K562 (cell line): ENCODE measurements at regions not wholly inside any gene's neighbourhood (a gene's known extent, or its start where the extent isn't known, plus 50 kb on each side); places are given as distances from the start of the nearest gene placed in this dataset.

Experiments
- ATAC-seq: fragments of 200-7000 bp; cut with Tn5 transposase; 3 replicates; pipeline ENCODE4 v1.9.1; 2020; ENCODE audit warnings: moderate library complexity
- BruUV-seq: library from RNA; stranded (reverse); fragments of 400-500 nt; replicated peaks from 2 replicates; lab custom pipeline; 2021; lab: Mats Ljungman, UMichigan
- CTCF ChIA-PET: fragments of 300-600 bp; formaldehyde crosslinking; extraction: SDS; loops from one replicate; lab custom pipeline; 2021; ENCODE audit warnings: low intra/inter-chr PET ratio; lab: Yijun Ruan, JAX
- POLR2A ChIA-PET: fragments of 300-600, 350-650 bp; sonication (Branson Sonifier 250); formaldehyde crosslinking; extraction: SDS; loops from one replicate; lab custom pipeline; 2021; ENCODE audit warnings: antibody characterized with exemption, inconsistent platforms; lab: Yijun Ruan, JAX
- DNase-seq, 4 experiments: peaks; one replicate each; pipeline versions ENCODE4 v3.0.0 to v3.0.0-alpha.2; 2011 to 2018; ENCODE audit warnings: low spot score in 3 of 4, mixed read lengths in 3 of 4; ENCODE audit errors: extremely low read depth in 1 of 4
- FAIRE-seq: peaks from 2 replicates; lab custom pipeline; 2011; peaks lifted over from hg19 to GRCh38; lab: Jason Lieb, UNC
- H2AFZ ChIP-seq: 2 replicates; pipeline ENCODE4 v1.6.0; 2011; ENCODE audit warnings: low read depth, low read length, control low read depth, inconsistent platforms
- H3K27ac ChIP-seq: fragments of 200-600 bp; 3 replicates; pipeline ENCODE4 v1.8.0; 2011; ENCODE audit warnings: low read depth, mild to moderate bottlenecking, control low read depth, inconsistent platforms, low read length, moderate library complexity, mixed read lengths; ENCODE audit errors: extremely low read depth
- H3K27me3 ChIP-seq, 2 experiments: fragments of 300-600 bp in 1 of 2; 2 replicates in 1 of 2; 3 replicates in 1 of 2; pipeline versions ENCODE4 v1.6.0 to v1.8.0; 2011; ENCODE audit warnings: inconsistent platforms in 2 of 2, low read length in 2 of 2, mild to moderate bottlenecking in 1 of 2, mixed read lengths in 1 of 2, moderate library complexity in 1 of 2; ENCODE audit not compliant: control insufficient read depth in 2 of 2, insufficient read depth in 2 of 2
- H3K36me3 ChIP-seq: fragments of 300-600 bp; 3 replicates; pipeline ENCODE4 v1.8.0; 2011; ENCODE audit warnings: mild to moderate bottlenecking, low read length, inconsistent platforms; ENCODE audit not compliant: control insufficient read depth, insufficient read depth
- H3K4me1 ChIP-seq, 2 experiments: fragments of 200-600 bp in 1 of 2; replicated peaks in 1 of 2; 2 replicates in 1 of 2; 3 replicates in 1 of 2; pipeline versions ENCODE4 v1.5.1 to v1.8.0; 2011; ENCODE audit warnings: inconsistent platforms in 2 of 2, low read length in 2 of 2, mild to moderate bottlenecking in 1 of 2, mixed read lengths in 1 of 2, moderate library complexity in 1 of 2; ENCODE audit not compliant: control insufficient read depth in 2 of 2, insufficient read depth in 2 of 2
- H3K4me2 ChIP-seq: 2 replicates; pipeline ENCODE4 v1.6.1; 2011; ENCODE audit warnings: low read length, control low read depth, inconsistent platforms, mixed read lengths; ENCODE audit not compliant: insufficient read depth
- H3K4me3 ChIP-seq: fragments of 200-600 bp; sonication (generic), shearing (Covaris generic); 2 replicates; pipeline ENCODE4 v1.5.1; 2016; ENCODE audit warnings: control low read depth, inconsistent platforms
- H3K79me2 ChIP-seq: fragments of 200-600 bp; 3 replicates; pipeline ENCODE4 v1.8.0; 2011; ENCODE audit warnings: low read length, inconsistent platforms; ENCODE audit not compliant: control insufficient read depth, insufficient read depth
- H3K9ac ChIP-seq, 2 experiments: 2 replicates each; pipeline versions ENCODE4 v1.6.0 to v1.6.1; 2011; ENCODE audit warnings: low read depth in 2 of 2, low read length in 2 of 2, control low read depth in 1 of 2, inconsistent platforms in 1 of 2, mild to moderate bottlenecking in 1 of 2, mixed read lengths in 1 of 2; ENCODE audit not compliant: insufficient read depth in 1 of 2
- H3K9me1 ChIP-seq: one replicate; pipeline ENCODE4 v1.6.0; 2011; ENCODE audit warnings: inconsistent platforms, mild to moderate bottlenecking, low read length, moderate library complexity; ENCODE audit not compliant: control insufficient read depth, insufficient read depth
- H3K9me3 ChIP-seq: replicated peaks from 2 replicates; pipeline ENCODE4 v1.5.1; 2011; ENCODE audit warnings: low read depth, low read length, inconsistent platforms; ENCODE audit not compliant: control insufficient read depth, insufficient read depth
- H4K20me1 ChIP-seq: replicated peaks from 2 replicates; pipeline ENCODE4 v1.6.1; 2011; ENCODE audit warnings: low read length, inconsistent platforms, mixed read lengths; ENCODE audit not compliant: control insufficient read depth, insufficient read depth
- ATF1 ChIP-seq, 2 experiments: fragments of 450-650 bp in 1 of 2; IDR thresholded peaks; 2 replicates each; pipeline ENCODE4 v1.6.1; 2016; ENCODE audit warnings: missing compliant biosample characterization in 1 of 2, missing genetic modification characterization in 1 of 2
- CHCHD3 ChIP-seq: fragments of 250-450 bp; sonication (Bioruptor Pico); IDR thresholded peaks from 2 replicates; pipeline ENCODE4 v2.1.2; 2022; ENCODE audit warnings: mild to moderate bottlenecking
- HNRNPK ChIP-seq: fragments of 200-400 bp; formaldehyde crosslinking; IDR thresholded peaks from one replicate; pipeline ENCODE4 v1.6.1; 2018; ENCODE audit warnings: mild to moderate bottlenecking, low read depth, low read length; ENCODE audit not compliant: poor library complexity, severe bottlenecking
- KDM4B ChIP-seq, 2 experiments: fragments of 450-650 bp in 1 of 2; sonication (generic) in 1 of 2; IDR thresholded peaks; 2 replicates each; pipeline ENCODE4 v1.6.1; 2016 to 2017; ENCODE audit warnings: borderline replicate concordance in 2 of 2, antibody characterized with exemption in 1 of 2, low read depth in 1 of 2, mild to moderate bottlenecking in 1 of 2
- MTA1 ChIP-seq: fragments of 450-650 bp; IDR thresholded peaks from 2 replicates; pipeline ENCODE4 v1.6.1; 2017; ENCODE audit warnings: borderline replicate concordance
- NEUROD1 ChIP-seq: fragments of 150-350 bp; IDR thresholded peaks from 2 replicates; pipeline ENCODE4 v1.6.1; 2014; ENCODE audit warnings: borderline replicate concordance, low read length, low read depth; ENCODE audit not compliant: partially characterized antibody
- NR2C2 ChIP-seq, 2 experiments: fragments of 200-800 bp in 1 of 2; sonication (Bioruptor generic) in 1 of 2; sonication (generic) in 1 of 2; formaldehyde crosslinking in 1 of 2; IDR thresholded peaks; 2 replicates each; pipeline versions ENCODE4 v1.6.1 to v1.8.0; 2016 to 2022; ENCODE audit warnings: mild to moderate bottlenecking in 1 of 2, missing compliant biosample characterization in 1 of 2, missing genetic modification characterization in 1 of 2, missing genetic modification reagents in 1 of 2
- POLR2H ChIP-seq: IDR thresholded peaks from 2 replicates; pipeline ENCODE4 v1.6.1; 2016; ENCODE audit warnings: missing genetic modification characterization, low read depth, mild to moderate bottlenecking, control low read depth, missing compliant biosample characterization, moderate library complexity
- RBM15 ChIP-seq: fragments of 200-400 bp; formaldehyde crosslinking; IDR thresholded peaks from 2 replicates; pipeline ENCODE4 v1.6.1; 2018; ENCODE audit warnings: mild to moderate bottlenecking, low read length, moderate library complexity; ENCODE audit not compliant: insufficient read depth
- TGIF2 ChIP-seq: sonication (generic); formaldehyde crosslinking; IDR thresholded peaks from 2 replicates; pipeline ENCODE4 v1.8.1; 2022; ENCODE audit warnings: mild to moderate bottlenecking, missing genetic modification reagents, moderate library complexity
- ZBTB17 ChIP-seq: fragments of 450-650 bp; formaldehyde crosslinking; IDR thresholded peaks from 2 replicates; pipeline ENCODE4 v1.4.0; 2020; ENCODE audit warnings: mild to moderate bottlenecking
- ZNF121 ChIP-seq: sonication (generic); formaldehyde crosslinking; conservative IDR thresholded peaks from 2 replicates; pipeline ENCODE4 v1.8.0; 2022; ENCODE audit warnings: missing genetic modification reagents
- ZNF354B ChIP-seq: fragments of 250-450 bp; sonication (Bioruptor Pico); IDR thresholded peaks from 2 replicates; pipeline ENCODE4 v1.4.0; 2020
- ZNF384 ChIP-seq: IDR thresholded peaks from 2 replicates; pipeline ENCODE4 v1.6.1; 2012; ENCODE audit warnings: low read depth, low read length, improper control_type of control experiment
- WGBS: fragments of 100-300 bp; shearing (Covaris generic); methylation state at CpG from one replicate; pipeline ENCODE4 v1.1.6; 2016; ENCODE audit warnings: low coverage, mixed read lengths; ENCODE audit not compliant: insufficient coverage; ENCODE audit errors: missing lambda C conversion rate; 5-methylcytosine and 5-hydroxymethylcytosine counted together
- in situ Hi-C: fragments of 300-500 bp; cut with MboI; formaldehyde crosslinking; loops from 4 replicates; pipeline ENCODE4 v1.15.0; 2018; ENCODE audit warnings: inconsistent platforms, mixed read lengths
- intact Hi-C: fragments of 100-400 bp; cut with micrococcal nuclease; formaldehyde crosslinking; loops from 2 replicates; pipeline ENCODE4 v1.14.2; 2022
- TF ChIP-seq, protein P1 (sequence below): fragments of 250-450 bp; sonication (Bioruptor Pico); IDR thresholded peaks from 2 replicates; pipeline ENCODE4 v1.5.0; 2021
- TF ChIP-seq, protein P2 (sequence below): fragments of 450-650 bp; formaldehyde crosslinking; IDR thresholded peaks from 2 replicates; pipeline ENCODE4 v1.4.0; 2020; ENCODE audit warnings: mild to moderate bottlenecking, moderate library complexity

DNA sequence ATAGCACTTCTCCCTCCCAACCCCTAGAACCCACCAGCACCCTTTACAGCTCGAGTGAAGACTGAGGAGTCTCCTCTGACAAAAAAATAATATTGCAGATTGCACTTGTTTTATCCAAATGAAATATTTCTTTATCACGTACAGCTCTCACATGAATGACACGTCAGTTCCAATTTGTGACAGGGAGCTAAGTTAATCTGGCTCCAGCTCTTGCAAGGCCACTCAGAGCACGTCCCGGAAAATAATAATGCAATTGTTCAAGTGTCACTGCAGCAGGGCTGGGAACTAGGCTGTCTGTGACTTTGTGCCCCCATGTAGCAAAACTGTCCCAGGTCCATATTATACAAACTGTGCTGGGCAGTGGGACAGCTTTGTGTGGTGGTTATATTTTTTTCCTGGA is 539.6 kb downstream of the VRK1 start:
- DNase-seq = no peak
- no peaks in the 10 kb centered on the region for H4K20me1 ChIP-seq
- H3K9me3 ChIP-seq = no peaks in the 10 kb centered on the region
- no peaks in the 10 kb centered on the region for H3K4me1 ChIP-seq
- TF ChIP-seq ZBTB17 (CRISPR knock-in tag) = no peak
- TF ChIP-seq, all 486 proteins: peak for 0
- in situ Hi-C loops (no loop called here), intact Hi-C loops (no loop called here)
- ATAC-seq (no peak), FAIRE-seq (no peak)
- WGBS = 0% methylated on average over 3 of the region's 5 CpGs
- ChIA-PET CTCF (no interaction called here), POLR2A (no interaction called here)
- H3K4me3 ChIP-seq = no peak overlapping the region
- no peaks in the 10 kb centered on the region for H3K36me3 ChIP-seq
- H3K79me2 ChIP-seq = no peaks in the 10 kb centered on the region
- H3K4me2 ChIP-seq = no peak overlapping the region
- H3K9ac ChIP-seq = no peak overlapping the region
- no peaks in the 10 kb centered on the region for H3K9me1 ChIP-seq
- H3K27me3 ChIP-seq = no peaks in the 10 kb centered on the region
- H2AFZ ChIP-seq = no peak overlapping the region
- no peak overlapping the region for H3K27ac ChIP-seq
- no TSS peak for BruUV-seq

DNA sequence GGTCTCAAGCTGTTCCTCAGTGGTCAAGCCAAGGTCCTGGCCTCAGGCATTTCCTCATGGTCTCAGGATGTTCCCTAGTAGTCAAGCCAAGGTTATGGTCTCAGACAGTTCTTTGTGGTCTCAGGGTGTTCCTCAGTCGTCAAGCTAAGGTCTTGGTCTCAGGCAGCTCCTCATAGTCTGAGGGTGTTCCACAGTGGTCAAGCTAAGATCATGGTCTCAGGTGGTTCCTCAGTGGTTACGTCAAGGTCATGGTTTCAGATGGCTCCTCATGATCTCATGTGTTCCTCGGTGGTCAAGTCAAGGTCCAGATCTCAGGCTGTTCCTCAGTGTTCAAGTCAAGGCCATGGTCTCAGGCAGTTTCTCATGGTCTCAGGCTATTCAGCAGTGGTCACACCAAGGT is 540.1 kb downstream of the VRK1 start:
- 0% methylated on average over 2 of the region's 3 CpGs for WGBS
- intact Hi-C loops (no loop called here), in situ Hi-C loops (no loop called here)
- no peaks in the 10 kb centered on the region for H4K20me1 ChIP-seq
- no peaks in the 10 kb centered on the region for H3K9me3 ChIP-seq
- ChIA-PET CTCF (no interaction called here), POLR2A (interaction anchor here (0.6 kb wide), 1 partner anchor 696 kb away, joined by 4 read pairs; no protein-coding TSS in a partner anchor)
- no peak overlapping the region for H3K4me2 ChIP-seq
- no peaks in the 10 kb centered on the region for H3K27me3 ChIP-seq
- no peak overlapping the region for H3K9ac ChIP-seq
- H3K9me1 ChIP-seq = no peaks in the 10 kb centered on the region
- no peaks in the 10 kb centered on the region for H3K79me2 ChIP-seq
- H2AFZ ChIP-seq = no peak overlapping the region
- H3K4me1 ChIP-seq = no peaks in the 10 kb centered on the region
- H3K4me3 ChIP-seq = no peak overlapping the region
- DNase-seq (no peak), ATAC-seq (no peak), FAIRE-seq (no peak)
- H3K36me3 ChIP-seq = no peaks in the 10 kb centered on the region
- no TSS peak for BruUV-seq
- no peak overlapping the region for H3K27ac ChIP-seq
- no peak for TF ChIP-seq NEUROD1
- no peak for TF ChIP-seq CHCHD3 (CRISPR knock-in tag)
- no peak for TF ChIP-seq ZNF354B (CRISPR knock-in tag)
- TF ChIP-seq KDM4B (IDR thresholded peaks at IDR 0.05; ENCODE audit: borderline replicate concordance in 2 of 2, low read depth in 1 of 2) = no peak
- no peak for TF ChIP-seq ZNF384
- TF ChIP-seq ATF1 (CRISPR knock-in tag; IDR thresholded peaks at IDR 0.05) = no peak
- no peak for TF ChIP-seq ATF1 (tag; IDR thresholded peaks at IDR 0.05)
- no peak for TF ChIP-seq RBM15
- TF ChIP-seq, protein P1, sequence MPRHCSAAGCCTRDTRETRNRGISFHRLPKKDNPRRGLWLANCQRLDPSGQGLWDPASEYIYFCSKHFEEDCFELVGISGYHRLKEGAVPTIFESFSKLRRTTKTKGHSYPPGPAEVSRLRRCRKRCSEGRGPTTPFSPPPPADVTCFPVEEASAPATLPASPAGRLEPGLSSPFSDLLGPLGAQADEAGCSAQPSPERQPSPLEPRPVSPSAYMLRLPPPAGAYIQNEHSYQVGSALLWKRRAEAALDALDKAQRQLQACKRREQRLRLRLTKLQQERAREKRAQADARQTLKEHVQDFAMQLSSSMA = no peak
- no peak for TF ChIP-seq POLR2H (tag)
- TF ChIP-seq HNRNPK = no peak
- no peak for TF ChIP-seq MTA1
- no peak for TF ChIP-seq TGIF2 (CRISPR knock-in tag)
- no peak for TF ChIP-seq NR2C2 (CRISPR knock-in tag; IDR thresholded peaks at IDR 0.05)
- TF ChIP-seq NR2C2 (tag; IDR thresholded peaks at IDR 0.05) = no peak
- TF ChIP-seq, protein P2, sequence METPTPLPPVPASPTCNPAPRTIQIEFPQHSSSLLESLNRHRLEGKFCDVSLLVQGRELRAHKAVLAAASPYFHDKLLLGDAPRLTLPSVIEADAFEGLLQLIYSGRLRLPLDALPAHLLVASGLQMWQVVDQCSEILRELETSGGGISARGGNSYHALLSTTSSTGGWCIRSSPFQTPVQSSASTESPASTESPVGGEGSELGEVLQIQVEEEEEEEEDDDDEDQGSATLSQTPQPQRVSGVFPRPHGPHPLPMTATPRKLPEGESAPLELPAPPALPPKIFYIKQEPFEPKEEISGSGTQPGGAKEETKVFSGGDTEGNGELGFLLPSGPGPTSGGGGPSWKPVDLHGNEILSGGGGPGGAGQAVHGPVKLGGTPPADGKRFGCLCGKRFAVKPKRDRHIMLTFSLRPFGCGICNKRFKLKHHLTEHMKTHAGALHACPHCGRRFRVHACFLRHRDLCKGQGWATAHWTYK (CRISPR knock-in tag) = no peak
- no peak for TF ChIP-seq ZNF121
